ENCODE measurements at regions not wholly inside any gene's neighbourhood (a gene's known extent, or its start where the extent isn't known, plus 50 kb on each side); places are given as distances from the start of the nearest gene placed in this dataset.

- H3K4me1 ChIP-seq, result no peaks in the 10 kb centered on the region
- H3K27ac ChIP-seq, result no peak overlapping the region
- no peaks in the 10 kb centered on the region for H3K27me3 ChIP-seq
- no peaks in the 10 kb centered on the region for H3K36me3 ChIP-seq
- no peak for DNase-seq
- intact Hi-C loops (cut with DNase I), result no loop called here
- 40% methylated on average over 1 of the region's 1 CpG for WGBS (ENCODE audit: insufficient coverage, low coverage, low lambda C conversion rate, missing lambda C conversion rate)
- no peak overlapping the region for H3K4me3 ChIP-seq
- no peak for ATAC-seq
- no peaks in the 10 kb centered on the region for H3K9me3 ChIP-seq
- TF ChIP-seq POLR2A (IDR thresholded peaks at IDR 0.05) (no peak), CTCF (IDR thresholded peaks at IDR 0.05) (no peak)
Observed at GRCh38 chr1:117803318-117803717, 126.1 kb downstream of the GDAP2 start.

GRCh38 chr1:117809764-117810163 lies 119.7 kb downstream of the GDAP2 start:
- DNase-seq (no peak), ATAC-seq (no peak)
- intact Hi-C loops (cut with DNase I), result no loop called here
- no peak overlapping the region for H3K4me3 ChIP-seq
- H3K27me3 ChIP-seq, result no peaks in the 10 kb centered on the region
- no peak overlapping the region for H3K27ac ChIP-seq
- TF ChIP-seq CTCF (IDR thresholded peaks at IDR 0.05) (no peak), POLR2A (IDR thresholded peaks at IDR 0.05) (no peak)
- peaks cover 0 to 15% (median 0%) of the 10 kb centered on the region in 4 donors for H3K4me1 ChIP-seq
- no peaks in the 10 kb centered on the region for H3K9me3 ChIP-seq
- WGBS (ENCODE audit: insufficient coverage, low coverage, low lambda C conversion rate, missing lambda C conversion rate), result 44% methylated on average over 1 of the region's 1 CpG
- no peaks in the 10 kb centered on the region for H3K36me3 ChIP-seq

- ATAC-seq, result no peak
- intact Hi-C loops (cut with DNase I), result no loop called here
- 78% methylated on average over 3 of the region's 3 CpGs for WGBS (ENCODE audit: insufficient coverage, low coverage, low lambda C conversion rate, missing lambda C conversion rate)
Observed at GRCh38 chr1:117810553-117810952, 118.9 kb downstream of the GDAP2 start.

GRCh38 chr1:117812869-117813511 lies 116.4 kb downstream of the GDAP2 start:
- Histone ChIP-seq H3K36me3 (no peaks in the 10 kb centered on the region), H3K27ac (peak overlapping the region in 1 of 3 donors; percentile 67), H3K9me3 (no peaks in the 10 kb centered on the region), H3K27me3 (no peaks in the 10 kb centered on the region), H3K4me3 (no peak overlapping the region), H3K4me1 (peaks cover 0 to 22% (median under 1%) of the 10 kb centered on the region in 4 donors)
- TF ChIP-seq CTCF (IDR thresholded peaks at IDR 0.05), result no peak
- no peak for TF ChIP-seq POLR2A (IDR thresholded peaks at IDR 0.05)
- ATAC-seq (peak; percentile 48 to 86 (median 70)), DNase-seq (no peak)
- intact Hi-C loops (cut with DNase I), result no loop called here
- WGBS (ENCODE audit: insufficient coverage, low coverage, low lambda C conversion rate, missing lambda C conversion rate), result 20% methylated on average over 1 of the region's 1 CpG

More at GRCh38 chr1:117810553-117810952, 118.9 kb downstream of the GDAP2 start:
- H3K27me3 ChIP-seq, result no peaks in the 10 kb centered on the region
- H3K9me3 ChIP-seq, result no peaks in the 10 kb centered on the region
- no peak overlapping the region for H3K27ac ChIP-seq
- TF ChIP-seq POLR2A (IDR thresholded peaks at IDR 0.05) (no peak), CTCF (IDR thresholded peaks at IDR 0.05) (no peak)
- H3K4me3 ChIP-seq, result no peak overlapping the region
- H3K4me1 ChIP-seq, result peaks cover 0 to 15% (median 0%) of the 10 kb centered on the region in 4 donors
- no peak for DNase-seq
- no peaks in the 10 kb centered on the region for H3K36me3 ChIP-seq

Small RNAs in the stretch of these regions (small RNA-seq; reads per million reads assigned to genes)
- gene AL390877.1, result 0 reads per million in 2 experiments
- gene RF00561, result 0 reads per million in 2 experiments

Measured in right lobe of liver (tissue), 6 donors.